CD4-positive, alpha-beta T cell treated with Interleukin-1 beta for 1 hour (primary cell): ENCODE measurements at regions not wholly inside any gene's neighbourhood (a gene's known extent, or its start where the extent isn't known, plus 50 kb on each side); places are given as distances from the start of the nearest gene placed in this dataset.

Experiments
- DNase-seq, 2 donors: peaks; one replicate each; pipeline ENCODE4 v3.0.0-alpha.2; 2020 to 2022

GRCh38 chr10:131743190-131744151 is 157.3 kb upstream of the PPP2R2D start:
- DNase-seq, result peak in 1 of 2 donors; percentile 60

GRCh38 chr10:131744346-131744745 is 156.5 kb upstream of the PPP2R2D start:
- DNase-seq, result no peak

- DNase-seq, result no peak
Measured at GRCh38 chr10:131745591-131745990, 155.2 kb upstream of the PPP2R2D start.

- no peak for DNase-seq
Measured at GRCh38 chr10:131746241-131746711, 154.5 kb upstream of the PPP2R2D start.

GRCh38 chr10:131746785-131747184 is 154.0 kb upstream of the PPP2R2D start:
- DNase-seq, result no peak

GRCh38 chr10:131747251-131747650 is 153.6 kb upstream of the PPP2R2D start:
- no peak for DNase-seq

- DNase-seq, result no peak
Measured at GRCh38 chr10:131747791-131748190, 153.0 kb upstream of the PPP2R2D start.

GRCh38 chr10:131748191-131748590 is 152.6 kb upstream of the PPP2R2D start:
- no peak for DNase-seq

GRCh38 chr10:131748831-131749766 is 151.7 kb upstream of the PPP2R2D start:
- no peak for DNase-seq

- no peak for DNase-seq
Measured at GRCh38 chr10:131749767-131750142, 151.1 kb upstream of the PPP2R2D start.

GRCh38 chr10:131750171-131750895 is 150.5 kb upstream of the PPP2R2D start:
- DNase-seq, result no peak

- DNase-seq, result no peak
Measured at GRCh38 chr10:131750973-131751826, 149.6 kb upstream of the PPP2R2D start.

GRCh38 chr10:131751827-131752775 is 148.7 kb upstream of the PPP2R2D start:
- DNase-seq, result no peak

GRCh38 chr10:131753336-131753735 is 147.5 kb upstream of the PPP2R2D start:
- DNase-seq, result no peak

GRCh38 chr10:131755200-131755599 is 145.6 kb upstream of the PPP2R2D start:
- no peak for DNase-seq

GRCh38 chr10:131757285-131758058 is 143.3 kb upstream of the PPP2R2D start:
- DNase-seq, result no peak

- DNase-seq, result no peak
Measured at GRCh38 chr10:131758062-131758938, 142.5 kb upstream of the PPP2R2D start.

- DNase-seq, result no peak
Measured at GRCh38 chr10:131758939-131759301, 141.9 kb upstream of the PPP2R2D start.

- DNase-seq, result no peak
Measured at GRCh38 chr10:131759347-131759746, 141.5 kb upstream of the PPP2R2D start.
